Omental fat pad (tissue), 3 donors: ENCODE measurements at regions not wholly inside any gene's neighbourhood (a gene's known extent, or its start where the extent isn't known, plus 50 kb on each side); places are given as distances from the start of the nearest gene placed in this dataset.
"Not testable (repeated sequence)": the region's sequence is repeated elsewhere in the genome, so short reads cannot be mapped to it uniquely, and the experiment has no call there.

Experiments
- ATAC-seq: fragments of 150-250 bp; one replicate; pipeline ENCODE4 v1.9.1; 2016; ENCODE audit warnings: mild to moderate bottlenecking, moderate library complexity; ENCODE audit not compliant: low FRiP score
- DNase-seq: peaks from one replicate; pipeline ENCODE4 v3.0.0-alpha.2; 2019; ENCODE audit warnings: low spot score
- TF ChIP-seq, protein P1 (sequence below), 3 donors: fragments of 450-650 bp; IDR thresholded peaks; one replicate each; pipeline ENCODE4 v1.5.1; 2016 to 2017; ENCODE audit warnings: antibody characterized with exemption in 3 of 3, mild to moderate bottlenecking in 3 of 3, moderate library complexity in 2 of 3

DNA sequence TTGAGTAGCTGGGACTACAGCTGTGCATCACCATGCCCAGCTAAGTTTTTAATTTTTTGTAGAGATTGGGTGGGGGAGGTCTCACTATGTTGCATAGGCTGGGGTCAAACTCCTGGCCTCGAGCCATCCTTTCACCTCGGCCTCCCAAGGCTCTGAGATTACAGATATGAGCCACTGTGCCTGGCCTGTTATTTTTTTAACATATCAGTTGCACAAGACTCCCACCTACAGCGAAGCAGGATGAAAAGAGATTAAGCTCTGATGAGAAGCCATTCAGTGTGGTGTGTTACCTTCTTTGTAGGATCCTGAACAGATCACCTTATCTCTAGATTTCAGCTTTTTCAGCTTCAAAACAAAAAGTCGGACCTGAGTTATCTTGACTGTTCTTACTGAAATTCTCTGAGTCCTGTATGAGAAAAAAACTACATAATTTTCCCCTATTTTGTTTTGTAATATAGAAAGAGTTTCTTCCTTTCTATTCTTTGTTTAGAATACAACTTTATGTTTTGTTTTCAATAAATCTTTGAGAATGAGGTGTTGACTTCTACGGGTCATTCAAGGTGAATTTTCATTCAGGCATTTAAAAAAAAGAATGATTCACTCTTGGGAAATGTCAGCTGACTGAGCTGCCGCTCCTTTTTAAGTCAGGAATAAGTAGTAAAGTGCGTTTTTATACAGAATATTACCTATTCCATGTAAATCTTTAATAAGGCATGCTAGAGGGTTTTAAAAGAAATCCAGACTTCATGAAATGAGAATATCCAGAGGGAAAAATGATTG, 134.6 kb downstream of the ARSF start:
- ATAC-seq (peak; percentile 69), DNase-seq (no peak)
- TF ChIP-seq, protein P1, sequence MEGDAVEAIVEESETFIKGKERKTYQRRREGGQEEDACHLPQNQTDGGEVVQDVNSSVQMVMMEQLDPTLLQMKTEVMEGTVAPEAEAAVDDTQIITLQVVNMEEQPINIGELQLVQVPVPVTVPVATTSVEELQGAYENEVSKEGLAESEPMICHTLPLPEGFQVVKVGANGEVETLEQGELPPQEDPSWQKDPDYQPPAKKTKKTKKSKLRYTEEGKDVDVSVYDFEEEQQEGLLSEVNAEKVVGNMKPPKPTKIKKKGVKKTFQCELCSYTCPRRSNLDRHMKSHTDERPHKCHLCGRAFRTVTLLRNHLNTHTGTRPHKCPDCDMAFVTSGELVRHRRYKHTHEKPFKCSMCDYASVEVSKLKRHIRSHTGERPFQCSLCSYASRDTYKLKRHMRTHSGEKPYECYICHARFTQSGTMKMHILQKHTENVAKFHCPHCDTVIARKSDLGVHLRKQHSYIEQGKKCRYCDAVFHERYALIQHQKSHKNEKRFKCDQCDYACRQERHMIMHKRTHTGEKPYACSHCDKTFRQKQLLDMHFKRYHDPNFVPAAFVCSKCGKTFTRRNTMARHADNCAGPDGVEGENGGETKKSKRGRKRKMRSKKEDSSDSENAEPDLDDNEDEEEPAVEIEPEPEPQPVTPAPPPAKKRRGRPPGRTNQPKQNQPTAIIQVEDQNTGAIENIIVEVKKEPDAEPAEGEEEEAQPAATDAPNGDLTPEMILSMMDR (IDR thresholded peaks at IDR 0.05), result no peak

DNA sequence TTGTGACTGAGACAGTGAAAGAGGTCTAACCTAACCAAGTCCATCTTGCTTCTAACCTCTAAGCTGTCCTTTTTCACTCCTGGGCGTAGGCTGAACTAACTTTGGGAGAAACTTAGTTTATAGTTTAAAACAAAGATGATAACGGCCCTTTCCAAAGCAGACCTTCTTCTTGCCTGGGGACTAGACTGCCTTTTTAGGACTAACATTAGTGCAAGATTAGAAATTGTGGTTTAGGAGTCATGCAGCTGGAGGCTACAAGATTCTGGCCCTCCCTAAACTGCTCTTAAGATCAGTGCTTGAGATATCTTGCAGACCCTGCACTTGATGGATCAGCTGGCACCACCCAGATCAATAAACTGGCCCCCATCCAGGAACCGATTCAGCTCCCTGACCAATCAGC, 130.9 kb downstream of the ARSF start:
- DNase-seq, ATAC-seq: not testable (repeated sequence)

DNA sequence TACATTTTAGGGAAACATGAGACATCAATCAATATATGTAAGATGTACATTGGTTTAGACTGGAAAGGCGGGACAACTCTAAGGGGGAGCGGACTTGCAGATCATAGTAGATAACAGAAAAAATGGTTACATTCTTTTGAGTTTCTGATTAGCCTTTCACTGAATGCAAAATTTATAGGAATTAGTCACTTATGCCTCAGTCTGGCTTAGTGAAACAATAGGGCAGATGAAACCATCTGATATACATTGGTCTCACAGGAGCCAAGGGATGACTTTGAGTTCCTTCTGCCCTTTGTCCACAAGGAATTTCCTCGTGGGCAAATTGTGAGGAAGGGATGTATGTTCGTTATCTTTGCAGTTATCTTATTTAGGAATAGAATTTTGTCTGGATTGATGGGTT, 128.2 kb downstream of the ARSF start:
- DNase-seq (no peak), ATAC-seq (no peak)
- TF ChIP-seq, protein P1 (IDR thresholded peaks at IDR 0.05), result no peak

DNA sequence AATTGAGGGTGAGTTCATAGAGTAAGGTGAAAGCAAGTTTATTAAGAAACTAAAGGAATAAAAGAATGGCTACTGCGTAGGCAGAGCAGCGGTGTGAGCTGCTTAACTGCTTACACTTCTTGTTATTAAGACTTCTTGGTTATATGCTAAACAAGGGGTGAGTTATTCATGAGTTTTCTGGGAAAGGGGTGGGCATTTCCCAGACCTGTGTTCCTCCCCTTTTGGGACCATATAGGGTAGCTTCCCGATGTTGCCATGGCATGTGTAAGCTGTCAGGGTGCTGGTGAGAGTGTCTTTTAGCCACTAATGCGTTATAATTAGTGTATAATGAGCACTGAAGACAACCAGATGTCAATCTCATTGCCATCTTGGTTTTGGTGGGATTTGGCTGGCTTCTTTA, 126.5 kb downstream of the ARSF start:
- TF ChIP-seq, protein P1 (IDR thresholded peaks at IDR 0.05), result no peak
- no peak for DNase-seq
- no peak for ATAC-seq

DNA sequence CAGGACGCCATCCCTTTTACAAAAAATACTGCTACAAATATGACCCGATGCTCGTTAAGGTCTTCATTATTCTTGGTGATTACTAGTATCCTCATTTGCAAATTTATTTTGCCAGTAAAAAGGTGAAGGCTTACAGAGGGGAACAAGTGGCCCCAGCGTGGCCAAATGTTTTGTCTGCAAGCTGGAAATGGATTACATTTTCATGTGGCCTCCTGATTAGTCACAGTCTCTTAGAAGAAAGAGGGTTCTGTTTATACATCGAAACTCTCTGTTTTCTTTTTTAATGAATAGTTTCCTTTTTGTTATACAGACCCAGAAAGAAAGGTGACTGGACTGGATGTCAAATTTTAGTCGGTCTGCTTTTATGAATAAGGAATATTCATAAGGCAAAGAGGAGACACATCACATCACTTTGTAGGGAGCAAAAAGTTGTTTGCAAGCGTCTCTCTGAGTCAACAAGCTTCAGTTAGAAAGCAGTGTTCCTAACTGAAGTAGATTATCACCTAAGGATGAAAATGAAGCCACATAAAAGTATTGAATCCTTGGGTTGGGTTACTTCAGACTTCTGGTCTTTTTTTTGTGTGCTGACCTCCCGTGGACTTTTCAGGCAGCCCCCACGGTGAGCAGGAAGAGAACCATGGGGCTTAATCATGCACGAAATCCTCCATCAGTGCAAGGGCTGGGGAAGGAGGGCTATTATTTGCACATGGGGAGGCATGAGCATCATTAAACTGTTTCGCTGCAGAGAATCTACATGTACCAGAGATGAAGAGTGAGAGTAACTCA, 125.6 kb downstream of the ARSF start:
- DNase-seq (no peak), ATAC-seq (no peak)
- TF ChIP-seq, protein P1 (IDR thresholded peaks at IDR 0.05), result no peak

DNA sequence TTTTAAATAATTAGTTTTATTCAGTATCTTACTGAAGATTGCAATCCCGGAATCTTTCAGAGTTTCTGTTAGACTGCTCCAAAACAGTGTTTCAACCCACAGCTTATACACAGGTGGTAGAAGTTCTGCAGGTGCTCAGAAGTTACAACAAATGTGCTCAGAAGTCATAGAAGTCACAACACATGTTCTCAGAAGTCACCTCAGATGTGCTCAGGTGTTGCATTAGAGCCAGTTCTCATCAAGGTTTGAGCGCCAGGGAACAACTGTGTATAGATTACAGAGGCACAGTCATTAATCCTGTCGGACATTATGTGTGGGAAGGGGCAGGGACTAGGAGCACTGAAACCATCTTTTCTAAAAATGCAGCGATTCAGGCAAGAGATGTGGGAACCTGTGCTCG, 124.5 kb downstream of the ARSF start:
- DNase-seq (no peak), ATAC-seq (no peak)
- TF ChIP-seq, protein P1 (IDR thresholded peaks at IDR 0.05), result no peak
